ENCODE measurements at regions not wholly inside any gene's neighbourhood (a gene's known extent, or its start where the extent isn't known, plus 50 kb on each side); places are given as distances from the start of the nearest gene placed in this dataset.
"Not testable (repeated sequence)": the region's sequence is repeated elsewhere in the genome, so short reads cannot be mapped to it uniquely, and the experiment has no call there.

- Histone ChIP-seq H3K4me3 (ENCODE audit: low read length) (no peak overlapping the region), H3K27me3 (ENCODE audit: control insufficient read depth, insufficient read depth) (no peaks in the 10 kb centered on the region), H3K27ac (ENCODE audit: low read length) (no peak overlapping the region), H3K4me1 (ENCODE audit: control insufficient read depth, insufficient read depth, low read length) (no peaks in the 10 kb centered on the region), H3K9me3 (ENCODE audit: control insufficient read depth, low read length) (no peaks in the 10 kb centered on the region)
- 72% methylated on average over 3 of the region's 3 CpGs for WGBS
- intact Hi-C loops (cut with DNase I), result no loop called here
- DNase-seq (no peak), ATAC-seq (no peak)
Measured at GRCh38 chr13:64090311-64090710, 2674.7 kb upstream of the PCDH20 start.

- no peaks in the 10 kb centered on the region for H3K9me3 ChIP-seq (ENCODE audit: control insufficient read depth, low read length)
- H3K27ac ChIP-seq (ENCODE audit: low read length), result no peak overlapping the region
- ATAC-seq (no peak), DNase-seq (no peak)
- no peak overlapping the region for H3K4me3 ChIP-seq (ENCODE audit: low read length)
- H3K4me1 ChIP-seq (ENCODE audit: control insufficient read depth, insufficient read depth, low read length), result no peaks in the 10 kb centered on the region
- intact Hi-C loops (cut with DNase I), result no loop called here
- no peaks in the 10 kb centered on the region for H3K27me3 ChIP-seq (ENCODE audit: control insufficient read depth, insufficient read depth)
- 88% methylated on average over 2 of the region's 2 CpGs for WGBS
Measured at GRCh38 chr13:64088491-64088890, 2672.8 kb upstream of the PCDH20 start.

DNA sequence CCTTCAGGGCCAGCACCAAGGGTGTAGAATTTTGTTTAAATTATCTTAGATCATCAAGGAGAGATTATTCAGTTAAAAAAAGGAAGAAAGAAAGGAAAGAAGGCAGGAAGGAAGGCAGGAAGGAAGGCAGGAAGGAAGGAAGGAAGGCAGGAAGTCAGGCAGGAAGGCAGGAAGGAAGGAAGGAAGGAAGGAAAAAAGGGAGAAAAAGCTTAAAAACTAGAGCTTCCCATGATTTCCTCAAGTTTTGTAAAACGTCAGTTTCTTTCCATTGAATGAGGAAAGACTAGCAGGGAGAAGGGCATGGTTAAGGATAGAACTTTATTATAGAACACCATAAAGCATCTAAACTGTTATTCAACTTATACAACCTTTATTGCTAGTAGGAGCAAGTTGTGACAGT is 2672.0 kb upstream of the PCDH20 start:
- Histone ChIP-seq H3K4me3 (ENCODE audit: low read length) (no peak overlapping the region), H3K9me3 (ENCODE audit: control insufficient read depth, low read length) (no peaks in the 10 kb centered on the region), H3K27me3 (ENCODE audit: control insufficient read depth, insufficient read depth) (no peaks in the 10 kb centered on the region), H3K4me1 (ENCODE audit: control insufficient read depth, insufficient read depth, low read length) (no peaks in the 10 kb centered on the region), H3K27ac (ENCODE audit: low read length) (no peak overlapping the region)
- ATAC-seq (no peak), DNase-seq (no peak)
- 54% methylated on average over 1 of the region's 1 CpG for WGBS
- intact Hi-C loops (cut with DNase I), result no loop called here

GRCh38 chr13:64083811-64084210 is 2668.2 kb upstream of the PCDH20 start:
- intact Hi-C loops (cut with DNase I), result no loop called here
- ATAC-seq, result no peak
- no peak overlapping the region for H3K4me3 ChIP-seq (ENCODE audit: low read length)
- no peaks in the 10 kb centered on the region for H3K4me1 ChIP-seq (ENCODE audit: control insufficient read depth, insufficient read depth, low read length)
- DNase-seq, result no peak
- H3K27ac ChIP-seq (ENCODE audit: low read length), result no peak overlapping the region
- 89% methylated on average over 1 of the region's 1 CpG for WGBS
- no peaks in the 10 kb centered on the region for H3K27me3 ChIP-seq (ENCODE audit: control insufficient read depth, insufficient read depth)
- no peaks in the 10 kb centered on the region for H3K9me3 ChIP-seq (ENCODE audit: control insufficient read depth, low read length)

- H3K27ac ChIP-seq (ENCODE audit: low read length), result no peak overlapping the region
- ATAC-seq (no peak), DNase-seq (no peak)
- WGBS, result 72% methylated on average over 1 of the region's 1 CpG
- intact Hi-C loops (cut with DNase I), result no loop called here
- no peaks in the 10 kb centered on the region for H3K9me3 ChIP-seq (ENCODE audit: control insufficient read depth, low read length)
- no peak overlapping the region for H3K4me3 ChIP-seq (ENCODE audit: low read length)
- no peaks in the 10 kb centered on the region for H3K27me3 ChIP-seq (ENCODE audit: control insufficient read depth, insufficient read depth)
- H3K4me1 ChIP-seq (ENCODE audit: control insufficient read depth, insufficient read depth, low read length), result no peaks in the 10 kb centered on the region
Measured at GRCh38 chr13:64083396-64083795, 2667.7 kb upstream of the PCDH20 start.

GRCh38 chr13:64078480-64078936 is 2662.9 kb upstream of the PCDH20 start:
- no peak overlapping the region for H3K27ac ChIP-seq (ENCODE audit: low read length)
- H3K9me3 ChIP-seq (ENCODE audit: control insufficient read depth, low read length), result no peaks in the 10 kb centered on the region
- ATAC-seq (peak; percentile 26 to 31), DNase-seq (peak in 1 of 3 donors; percentile 41)
- no peaks in the 10 kb centered on the region for H3K27me3 ChIP-seq (ENCODE audit: control insufficient read depth, insufficient read depth)
- 91% methylated on average over 22 of the region's 22 CpGs for WGBS
- no peak overlapping the region for H3K4me3 ChIP-seq (ENCODE audit: low read length)
- intact Hi-C loops (cut with DNase I), result no loop called here
- no peaks in the 10 kb centered on the region for H3K4me1 ChIP-seq (ENCODE audit: control insufficient read depth, insufficient read depth, low read length)

GRCh38 chr13:64078025-64078424 is 2662.4 kb upstream of the PCDH20 start:
- no peaks in the 10 kb centered on the region for H3K4me1 ChIP-seq (ENCODE audit: control insufficient read depth, insufficient read depth, low read length)
- 93% methylated on average over 6 of the region's 6 CpGs for WGBS
- intact Hi-C loops (cut with DNase I), result no loop called here
- no peak for ATAC-seq
- H3K4me3 ChIP-seq (ENCODE audit: low read length), result no peak overlapping the region
- H3K27me3 ChIP-seq (ENCODE audit: control insufficient read depth, insufficient read depth), result no peaks in the 10 kb centered on the region
- H3K27ac ChIP-seq (ENCODE audit: low read length), result no peak overlapping the region
- no peaks in the 10 kb centered on the region for H3K9me3 ChIP-seq (ENCODE audit: control insufficient read depth, low read length)
- DNase-seq, result no peak

- H3K9me3 ChIP-seq (ENCODE audit: control insufficient read depth, low read length); H3K4me1 ChIP-seq (ENCODE audit: control insufficient read depth, insufficient read depth, low read length); intact Hi-C loops (cut with DNase I); H3K27ac ChIP-seq (ENCODE audit: low read length); H3K27me3 ChIP-seq (ENCODE audit: control insufficient read depth, insufficient read depth); ATAC-seq; H3K4me3 ChIP-seq (ENCODE audit: low read length): not testable (repeated sequence)
- peak in 1 of 3 donors; percentile 50 for DNase-seq
- 93% methylated on average over 36 of the region's 36 CpGs for WGBS
Measured at GRCh38 chr13:64077132-64077835, 2661.6 kb upstream of the PCDH20 start.

DNA sequence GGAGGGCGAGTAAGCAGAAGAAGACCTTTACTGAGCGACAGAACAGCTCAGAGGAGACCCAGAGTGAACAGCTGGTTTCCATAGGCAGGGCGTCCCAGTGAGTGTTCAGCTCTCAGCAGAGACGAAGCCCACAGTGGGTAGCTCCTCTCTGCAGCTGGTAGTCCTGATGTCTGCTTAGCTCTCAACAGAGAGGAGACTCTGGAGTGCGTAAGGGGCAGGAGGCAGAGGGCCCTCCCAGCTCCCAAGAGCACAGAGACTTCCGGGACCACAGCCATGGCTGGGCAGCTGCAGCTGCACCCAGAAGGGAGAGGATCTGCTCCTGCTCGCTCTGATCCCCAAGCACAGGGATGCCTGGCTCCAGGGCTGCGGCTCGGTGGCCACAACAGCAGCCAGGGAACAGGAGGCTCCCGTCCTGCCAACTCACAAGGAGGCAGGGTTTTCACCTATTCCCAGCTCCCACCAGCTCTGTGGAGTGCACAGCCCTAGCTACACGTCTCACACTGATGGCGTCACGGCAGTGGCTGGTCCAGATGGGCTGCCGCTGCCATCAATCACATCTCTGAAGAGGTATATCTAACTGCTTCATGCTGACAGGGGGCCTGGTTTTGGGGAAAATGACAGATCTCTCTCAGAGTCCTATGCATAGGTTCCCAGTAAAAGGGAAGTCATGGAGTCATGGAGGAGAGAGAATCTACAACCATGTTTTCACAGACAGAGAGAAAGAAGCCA is 2660.1 kb upstream of the PCDH20 start:
- intact Hi-C loops (cut with DNase I), result no loop called here
- no peak overlapping the region for H3K4me3 ChIP-seq (ENCODE audit: low read length)
- 87% methylated on average over 14 of the region's 14 CpGs for WGBS
- no peak for ATAC-seq
- no peaks in the 10 kb centered on the region for H3K4me1 ChIP-seq (ENCODE audit: control insufficient read depth, insufficient read depth, low read length)
- H3K9me3 ChIP-seq (ENCODE audit: control insufficient read depth, low read length), result no peaks in the 10 kb centered on the region
- H3K27me3 ChIP-seq (ENCODE audit: control insufficient read depth, insufficient read depth), result no peaks in the 10 kb centered on the region
- no peak for DNase-seq
- H3K27ac ChIP-seq (ENCODE audit: low read length), result no peak overlapping the region

DNA sequence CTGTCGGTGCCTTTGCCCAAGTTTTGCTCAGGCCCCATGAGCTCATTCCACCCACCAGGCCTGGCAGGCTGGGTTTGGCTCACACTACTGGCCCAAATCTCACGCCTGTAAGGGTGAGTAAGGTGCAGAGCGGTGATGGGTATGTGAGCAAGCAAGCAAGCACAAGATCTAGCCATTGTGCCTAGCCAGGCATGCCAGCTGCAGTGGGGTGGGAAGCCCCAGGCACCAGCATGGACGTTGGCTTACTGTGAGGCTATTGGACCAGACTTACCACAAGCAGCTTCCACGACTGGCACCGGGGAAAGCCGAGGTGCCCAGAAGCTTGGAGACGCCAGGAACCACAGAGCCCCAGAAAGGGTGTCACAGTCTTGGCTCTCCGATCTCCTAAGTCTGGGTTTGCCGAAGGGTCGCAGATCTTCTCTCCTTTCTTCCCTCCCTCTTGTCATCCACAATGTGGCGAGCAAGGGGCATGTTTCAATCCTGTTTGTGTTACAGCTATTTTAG is 2659.4 kb upstream of the PCDH20 start:
- no peak for ATAC-seq
- Histone ChIP-seq H3K4me3 (ENCODE audit: low read length) (no peak overlapping the region), H3K9me3 (ENCODE audit: control insufficient read depth, low read length) (no peaks in the 10 kb centered on the region), H3K27me3 (ENCODE audit: control insufficient read depth, insufficient read depth) (no peaks in the 10 kb centered on the region), H3K4me1 (ENCODE audit: control insufficient read depth, insufficient read depth, low read length) (no peaks in the 10 kb centered on the region), H3K27ac (ENCODE audit: low read length) (no peak overlapping the region)
- intact Hi-C loops (cut with DNase I), result no loop called here
- DNase-seq, result no peak
- 89% methylated on average over 12 of the region's 12 CpGs for WGBS

DNA sequence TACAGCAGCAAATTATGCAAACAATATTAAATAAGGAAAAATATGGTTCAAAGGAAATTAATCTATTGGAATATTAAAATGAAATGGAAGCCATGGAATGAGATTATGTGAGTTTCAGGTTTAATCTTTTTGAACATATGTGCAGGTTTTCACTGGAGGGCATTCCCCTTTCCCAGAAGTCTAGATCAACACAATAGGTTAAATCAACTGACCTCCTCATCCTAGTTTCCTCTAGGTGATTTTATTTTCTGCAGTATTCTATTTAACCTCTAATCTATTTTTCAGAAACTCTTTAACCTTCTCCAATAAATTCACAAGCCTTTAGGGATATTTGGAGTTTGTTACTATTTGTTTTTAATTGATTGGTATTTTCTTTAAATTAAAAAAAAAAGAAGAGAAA is 2657.6 kb upstream of the PCDH20 start:
- Histone ChIP-seq H3K4me3 (ENCODE audit: low read length) (no peak overlapping the region), H3K27ac (ENCODE audit: low read length) (no peak overlapping the region), H3K9me3 (ENCODE audit: control insufficient read depth, low read length) (no peaks in the 10 kb centered on the region), H3K4me1 (ENCODE audit: control insufficient read depth, insufficient read depth, low read length) (no peaks in the 10 kb centered on the region), H3K27me3 (ENCODE audit: control insufficient read depth, insufficient read depth) (no peaks in the 10 kb centered on the region)
- intact Hi-C loops (cut with DNase I), result no loop called here
- ATAC-seq (no peak), DNase-seq (no peak)
